ENCODE measurements at regions not wholly inside any gene's neighbourhood (a gene's known extent, or its start where the extent isn't known, plus 50 kb on each side); places are given as distances from the start of the nearest gene placed in this dataset.
"Not testable (repeated sequence)": the region's sequence is repeated elsewhere in the genome, so short reads cannot be mapped to it uniquely, and the experiment has no call there.

GRCh38 chr2:122338000-122338399, 582.5 kb downstream of the TSN start:
- Histone ChIP-seq H3K4me3 (replicated peaks; ENCODE audit: insufficient read depth, low read length) (no peak overlapping the region), H3K27me3 (ENCODE audit: insufficient read depth, poor library complexity, severe bottlenecking) (no peaks in the 10 kb centered on the region), H3K27ac (replicated peaks) (no peak overlapping the region)
- TF ChIP-seq CTCF (IDR thresholded peaks at IDR 0.05; ENCODE audit: insufficient read depth, low read length) (no peak), GABPA (IDR thresholded peaks at IDR 0.05; ENCODE audit: low read depth) (no peak), REST (IDR thresholded peaks at IDR 0.05; ENCODE audit: insufficient replicate concordance, low read depth) (no peak), POLR2AphosphoS5 (IDR thresholded peaks at IDR 0.05; ENCODE audit: low read depth) (no peak), SPI1 (IDR thresholded peaks at IDR 0.05; ENCODE audit: borderline replicate concordance, low read depth) (no peak)
- DNase-seq (ENCODE audit: low read depth in 1 of 2, low spot score in 1 of 2), result no peak

- TF ChIP-seq CTCF (IDR thresholded peaks at IDR 0.05; ENCODE audit: insufficient read depth, low read length) (no peak), SPI1 (IDR thresholded peaks at IDR 0.05; ENCODE audit: borderline replicate concordance, low read depth) (no peak), REST (IDR thresholded peaks at IDR 0.05; ENCODE audit: insufficient replicate concordance, low read depth) (no peak), GABPA (IDR thresholded peaks at IDR 0.05; ENCODE audit: low read depth) (no peak), POLR2AphosphoS5 (IDR thresholded peaks at IDR 0.05; ENCODE audit: low read depth) (no peak)
- Histone ChIP-seq H3K27me3 (ENCODE audit: insufficient read depth, poor library complexity, severe bottlenecking) (no peaks in the 10 kb centered on the region), H3K4me3 (replicated peaks; ENCODE audit: insufficient read depth, low read length) (no peak overlapping the region), H3K27ac (replicated peaks) (no peak overlapping the region)
- no peak for DNase-seq (ENCODE audit: low read depth in 1 of 2, low spot score in 1 of 2)
These were observed 584.8 kb downstream of the TSN start for GRCh38 chr2:122340246-122340645.

GRCh38 chr2:122341007-122341406, 585.6 kb downstream of the TSN start:
- H3K27me3 ChIP-seq (ENCODE audit: insufficient read depth, poor library complexity, severe bottlenecking), result no peaks in the 10 kb centered on the region
- no peak overlapping the region for H3K27ac ChIP-seq (replicated peaks)
- no peak for TF ChIP-seq POLR2AphosphoS5 (IDR thresholded peaks at IDR 0.05; ENCODE audit: low read depth)
- H3K4me3 ChIP-seq (replicated peaks; ENCODE audit: insufficient read depth, low read length), result no peak overlapping the region
- DNase-seq (ENCODE audit: low read depth in 1 of 2, low spot score in 1 of 2), result no peak

- H3K27ac ChIP-seq (replicated peaks); H3K4me3 ChIP-seq (replicated peaks; ENCODE audit: insufficient read depth, low read length); DNase-seq (ENCODE audit: low read depth in 1 of 2, low spot score in 1 of 2); H3K27me3 ChIP-seq (ENCODE audit: insufficient read depth, poor library complexity, severe bottlenecking): not testable (repeated sequence)
These were observed 596.7 kb downstream of the TSN start for GRCh38 chr2:122352151-122352550.

- no peaks in the 10 kb centered on the region for H3K27me3 ChIP-seq (ENCODE audit: insufficient read depth, poor library complexity, severe bottlenecking)
- H3K4me3 ChIP-seq (replicated peaks; ENCODE audit: insufficient read depth, low read length), result no peak overlapping the region
- TF ChIP-seq SPI1 (IDR thresholded peaks at IDR 0.05; ENCODE audit: borderline replicate concordance, low read depth), result no peak
- TF ChIP-seq POLR2AphosphoS5 (IDR thresholded peaks at IDR 0.05; ENCODE audit: low read depth), result no peak
- TF ChIP-seq CTCF (IDR thresholded peaks at IDR 0.05; ENCODE audit: insufficient read depth, low read length), result no peak
- TF ChIP-seq REST (IDR thresholded peaks at IDR 0.05; ENCODE audit: insufficient replicate concordance, low read depth), result no peak
- no peak overlapping the region for H3K27ac ChIP-seq (replicated peaks)
- DNase-seq (ENCODE audit: low read depth in 1 of 2, low spot score in 1 of 2), result no peak
These were observed 602.5 kb downstream of the TSN start for GRCh38 chr2:122357998-122358397.

Measured in HL-60 (cell line).